ENCODE measurements at regions not wholly inside any gene's neighbourhood (a gene's known extent, or its start where the extent isn't known, plus 50 kb on each side); places are given as distances from the start of the nearest gene placed in this dataset.

GRCh38 chr12:94027561-94027960 lies 120.8 kb upstream of the PLXNC1 start:
- no peak overlapping the region for H3K4me2 ChIP-seq (ENCODE audit: low read length)
- no peak overlapping the region for H3K27ac ChIP-seq (ENCODE audit: low read depth, low read length)
- H4K20me1 ChIP-seq (ENCODE audit: insufficient read depth), result no peaks in the 10 kb centered on the region
- ChIA-PET CTCF (no interaction called here), POLR2A (no interaction called here), RAD21 (ENCODE audit: low non-redundant PET in 1 of 2, low total read pairs in 2 of 2, uncharacterized antibody in 2 of 2, unreplicated experiment in 2 of 2) (no interaction called here)
- H3K9me2 ChIP-seq (ENCODE audit: insufficient read depth), result no peaks in the 10 kb centered on the region
- H3K9ac ChIP-seq (ENCODE audit: low read length), result no peak overlapping the region
- TF ChIP-seq SP1 (IDR thresholded peaks at IDR 0.05; ENCODE audit: low read depth) (no peak), POLR2A (IDR thresholded peaks at IDR 0.05; ENCODE audit: borderline replicate concordance, extremely low read depth, insufficient read depth, insufficient read length) (no peak)
- no peaks in the 10 kb centered on the region for H3K27me3 ChIP-seq (ENCODE audit: insufficient read depth, low read length)
- ATAC-seq (no peak), DNase-seq (ENCODE audit: low read depth, low spot score) (no peak)
- H3K9me3 ChIP-seq (ENCODE audit: control insufficient read depth in 1 of 2, insufficient read depth in 1 of 2, low read depth in 1 of 2, low read length in 2 of 2), result peaks cover 5 to 7% of the 10 kb centered on the region in 2 experiments; a peak in 2 of 4 replicates
- no peaks in the 10 kb centered on the region for H3K36me3 ChIP-seq (ENCODE audit: control insufficient read depth in 1 of 2, insufficient read depth in 2 of 2, low read length in 2 of 2)
- H3K4me1 ChIP-seq (ENCODE audit: control insufficient read depth in 1 of 2, insufficient read depth in 2 of 2, low read length in 2 of 2), result no peaks in the 10 kb centered on the region
- no TSS peak for BruUV-seq (replicated peaks)
- intact Hi-C loops (cut with micrococcal nuclease), result no loop called here
- H2AFZ ChIP-seq (ENCODE audit: low read depth, low read length, poor library complexity, severe bottlenecking), result no peak overlapping the region
- no peaks in the 10 kb centered on the region for H3K79me2 ChIP-seq (ENCODE audit: insufficient read depth, low read length)
- no peak overlapping the region for H3K4me3 ChIP-seq (replicated peaks in 1 of 2; ENCODE audit: low read depth in 1 of 2, low read length in 2 of 2)

GRCh38 chr12:94031763-94032162 lies 116.6 kb upstream of the PLXNC1 start:
- ChIA-PET RAD21 (ENCODE audit: low non-redundant PET in 1 of 2, low total read pairs in 2 of 2, uncharacterized antibody in 2 of 2, unreplicated experiment in 2 of 2) (no interaction called here), POLR2A (no interaction called here), CTCF (no interaction called here)
- intact Hi-C loops (cut with micrococcal nuclease), result no loop called here
- H4K20me1 ChIP-seq (ENCODE audit: insufficient read depth), result no peaks in the 10 kb centered on the region
- no peaks in the 10 kb centered on the region for H3K79me2 ChIP-seq (ENCODE audit: insufficient read depth, low read length)
- H3K4me3 ChIP-seq (replicated peaks in 1 of 2; ENCODE audit: low read depth in 1 of 2, low read length in 2 of 2), result no peak overlapping the region
- H2AFZ ChIP-seq (ENCODE audit: low read depth, low read length, poor library complexity, severe bottlenecking), result no peak overlapping the region
- no peak overlapping the region for H3K27ac ChIP-seq (ENCODE audit: low read depth, low read length)
- no peaks in the 10 kb centered on the region for H3K4me1 ChIP-seq (ENCODE audit: control insufficient read depth in 1 of 2, insufficient read depth in 2 of 2, low read length in 2 of 2)
- H3K9me3 ChIP-seq (ENCODE audit: control insufficient read depth in 1 of 2, insufficient read depth in 1 of 2, low read depth in 1 of 2, low read length in 2 of 2), result no peaks in the 10 kb centered on the region
- H3K36me3 ChIP-seq (ENCODE audit: control insufficient read depth in 1 of 2, insufficient read depth in 2 of 2, low read length in 2 of 2), result no peaks in the 10 kb centered on the region
- H3K27me3 ChIP-seq (ENCODE audit: insufficient read depth, low read length), result no peaks in the 10 kb centered on the region
- H3K4me2 ChIP-seq (ENCODE audit: low read length), result no peak overlapping the region
- H3K9ac ChIP-seq (ENCODE audit: low read length), result no peak overlapping the region
- no peak for ATAC-seq
- no peaks in the 10 kb centered on the region for H3K9me2 ChIP-seq (ENCODE audit: insufficient read depth)
- no TSS peak for BruUV-seq (replicated peaks)
- no peak for DNase-seq (ENCODE audit: low read depth, low spot score)
- no peak for TF ChIP-seq MAX (IDR thresholded peaks at IDR 0.05)
- TF ChIP-seq CEBPB (IDR thresholded peaks at IDR 0.05; ENCODE audit: low read depth), result no peak
- no peak for TF ChIP-seq SIN3A (IDR thresholded peaks at IDR 0.05; ENCODE audit: low read depth)
- TF ChIP-seq EZH2 (IDR thresholded peaks at IDR 0.05), result no peak
- no peak for TF ChIP-seq POLR2A (IDR thresholded peaks at IDR 0.05; ENCODE audit: borderline replicate concordance, extremely low read depth, insufficient read depth, insufficient read length)
- no peak for TF ChIP-seq EGR1 (IDR thresholded peaks at IDR 0.05; ENCODE audit: low read depth)
- no peak for TF ChIP-seq POLR2AphosphoS5 (IDR thresholded peaks at IDR 0.05; ENCODE audit: low read depth, low read length)
- no peak for TF ChIP-seq CTCF (IDR thresholded peaks at IDR 0.05 in 2 of 3, conservative IDR thresholded peaks at IDR 0.05 in 1 of 3; ENCODE audit: borderline replicate concordance in 1 of 3, insufficient read depth in 1 of 3, low read depth in 2 of 3, low read length in 2 of 3)
- TF ChIP-seq ZNF274 (IDR thresholded peaks at IDR 0.05; ENCODE audit: low read depth, low read length), result no peak
- no peak for TF ChIP-seq JUND (IDR thresholded peaks at IDR 0.05)
- TF ChIP-seq SRF (IDR thresholded peaks at IDR 0.05; ENCODE audit: low read depth), result no peak
- no peak for TF ChIP-seq CBX3 (IDR thresholded peaks at IDR 0.05; ENCODE audit: low read depth)
- TF ChIP-seq FOSL1 (IDR thresholded peaks at IDR 0.05; ENCODE audit: low read depth), result no peak
- TF ChIP-seq TCF7L2 (IDR thresholded peaks at IDR 0.05; ENCODE audit: borderline replicate concordance, extremely low read depth, insufficient read depth, insufficient read length), result no peak
- no peak for TF ChIP-seq ZFX (IDR thresholded peaks at IDR 0.05)
- TF ChIP-seq ATF3 (IDR thresholded peaks at IDR 0.05), result no peak
- no peak for TF ChIP-seq SP1 (IDR thresholded peaks at IDR 0.05; ENCODE audit: low read depth)
- no peak for TF ChIP-seq REST (IDR thresholded peaks at IDR 0.05; ENCODE audit: low read depth)

All from HCT116 (cell line).